ENCODE measurements at regions not wholly inside any gene's neighbourhood (a gene's known extent, or its start where the extent isn't known, plus 50 kb on each side); places are given as distances from the start of the nearest gene placed in this dataset.

- Histone ChIP-seq H3K36me3 (replicated peaks in 1 of 2; ENCODE audit: insufficient read depth in 1 of 2, low read depth in 2 of 2) (no peaks in the 10 kb centered on the region), H3K27me3 (no peaks in the 10 kb centered on the region), H3K4me1 (peaks cover 8% of the 10 kb centered on the region), H3K27ac (no peak overlapping the region), H3K4me3 (no peak overlapping the region), H3K9me3 (no peaks in the 10 kb centered on the region)
- ATAC-seq (no peak), DNase-seq (no peak)
- TF ChIP-seq POLR2A (IDR thresholded peaks at IDR 0.05), result no peak
- no peak for TF ChIP-seq CTCF (IDR thresholded peaks at IDR 0.05)
- intact Hi-C loops (cut with DNase I), result no loop called here
- 98 to 100% methylated on average over 1 of the region's 1 CpG for WGBS, 2 donors
Observed at GRCh38 chr5:18967637-18968036, 1020.4 kb downstream of the CDH18 start.

GRCh38 chr5:18968966-18969365 lies 1019.0 kb downstream of the CDH18 start:
- DNase-seq, result no peak
- 81% methylated on average over 5 to 6 of the region's 6 CpGs for WGBS, 2 donors
- ATAC-seq, result no peak
- Histone ChIP-seq H3K27ac (no peak overlapping the region), H3K4me3 (no peak overlapping the region), H3K27me3 (no peaks in the 10 kb centered on the region), H3K36me3 (replicated peaks in 1 of 2; ENCODE audit: insufficient read depth in 1 of 2, low read depth in 2 of 2) (no peaks in the 10 kb centered on the region), H3K9me3 (no peaks in the 10 kb centered on the region), H3K4me1 (peaks cover 8% of the 10 kb centered on the region)
- TF ChIP-seq POLR2A (IDR thresholded peaks at IDR 0.05) (no peak), CTCF (IDR thresholded peaks at IDR 0.05) (no peak)
- intact Hi-C loops (cut with DNase I), result no loop called here

GRCh38 chr5:18970000-18970399 lies 1018.0 kb downstream of the CDH18 start:
- ATAC-seq (no peak), DNase-seq (no peak)
- peaks cover 8% of the 10 kb centered on the region for H3K4me1 ChIP-seq
- 93 to 94% methylated on average over 5 of the region's 5 CpGs for WGBS, 2 donors
- H3K9me3 ChIP-seq, result no peaks in the 10 kb centered on the region
- H3K4me3 ChIP-seq, result no peak overlapping the region
- H3K27ac ChIP-seq, result no peak overlapping the region
- no peaks in the 10 kb centered on the region for H3K27me3 ChIP-seq
- H3K36me3 ChIP-seq (replicated peaks in 1 of 2; ENCODE audit: insufficient read depth in 1 of 2, low read depth in 2 of 2), result no peaks in the 10 kb centered on the region
- intact Hi-C loops (cut with DNase I), result no loop called here
- TF ChIP-seq CTCF (IDR thresholded peaks at IDR 0.05), result no peak
- no peak for TF ChIP-seq POLR2A (IDR thresholded peaks at IDR 0.05)

GRCh38 chr5:18972177-18972576 lies 1015.8 kb downstream of the CDH18 start:
- intact Hi-C loops (cut with DNase I), result no loop called here
- Histone ChIP-seq H3K27ac (peak overlapping the region in 2 of 4 donors; percentile 14 to 38), H3K36me3 (replicated peaks in 1 of 2; ENCODE audit: insufficient read depth in 1 of 2, low read depth in 2 of 2) (no peaks in the 10 kb centered on the region), H3K4me3 (no peak overlapping the region), H3K9me3 (no peaks in the 10 kb centered on the region), H3K4me1 (peaks cover 8% of the 10 kb centered on the region), H3K27me3 (no peaks in the 10 kb centered on the region)
- peak; percentile 88 for ATAC-seq
- TF ChIP-seq POLR2A (IDR thresholded peaks at IDR 0.05) (no peak), CTCF (IDR thresholded peaks at IDR 0.05) (no peak)
- WGBS, 2 donors, result 23 to 25% methylated on average over 3 of the region's 3 CpGs
- peak in 1 of 4 donors; percentile 7 for DNase-seq

- ATAC-seq (no peak), DNase-seq (no peak)
- WGBS, 2 donors, result 70 to 78% methylated on average over 5 of the region's 5 CpGs
- Histone ChIP-seq H3K36me3 (replicated peaks in 1 of 2; ENCODE audit: insufficient read depth in 1 of 2, low read depth in 2 of 2) (no peaks in the 10 kb centered on the region), H3K9me3 (no peaks in the 10 kb centered on the region), H3K4me3 (no peak overlapping the region), H3K4me1 (peaks cover 8% of the 10 kb centered on the region), H3K27me3 (no peaks in the 10 kb centered on the region), H3K27ac (no peak overlapping the region)
- TF ChIP-seq CTCF (IDR thresholded peaks at IDR 0.05) (no peak), POLR2A (IDR thresholded peaks at IDR 0.05) (no peak)
- intact Hi-C loops (cut with DNase I), result no loop called here
Observed at GRCh38 chr5:18975624-18976023, 1012.4 kb downstream of the CDH18 start.

Data from body of pancreas (tissue), 4 donors.